ENCODE measurements at regions not wholly inside any gene's neighbourhood (a gene's known extent, or its start where the extent isn't known, plus 50 kb on each side); places are given as distances from the start of the nearest gene placed in this dataset.
"Not testable (repeated sequence)": the region's sequence is repeated elsewhere in the genome, so short reads cannot be mapped to it uniquely, and the experiment has no call there.

DNA sequence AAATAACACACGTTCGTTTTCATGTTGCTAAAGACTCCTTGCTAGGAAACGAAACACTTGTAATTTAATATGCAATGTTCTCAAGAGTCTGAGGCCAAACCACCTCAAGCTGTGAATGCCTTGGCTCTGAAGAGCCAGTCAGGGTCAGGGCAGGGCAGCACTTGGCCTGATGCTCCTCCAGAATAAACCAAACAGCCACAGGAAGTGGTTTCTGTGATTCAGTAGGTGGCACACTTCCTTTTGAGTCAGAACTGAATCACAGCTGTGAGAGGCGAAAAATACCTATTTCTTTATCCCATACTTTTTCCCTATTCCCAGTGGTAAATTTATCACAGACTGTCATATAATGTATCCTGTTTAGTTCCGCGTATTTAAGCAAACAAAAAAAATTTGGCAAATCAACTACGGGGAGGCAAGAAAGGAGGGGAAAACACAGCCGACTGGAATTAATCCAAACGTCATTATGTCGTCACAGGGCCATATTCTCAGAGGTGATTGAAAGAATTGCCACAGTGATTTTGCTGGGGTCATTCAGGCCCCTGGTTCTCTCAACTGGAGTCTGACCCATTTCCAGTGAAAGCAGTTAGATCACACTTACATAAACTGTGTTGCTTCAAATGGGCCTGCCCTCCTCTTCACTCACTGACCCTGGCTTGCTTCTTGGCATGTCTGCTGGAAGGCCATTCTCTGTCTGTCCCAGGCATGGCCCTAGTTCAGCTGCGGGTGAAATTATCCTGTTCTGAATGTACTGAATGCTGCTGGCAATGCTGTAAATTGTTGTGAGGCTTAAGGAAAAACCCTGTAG lies 71.2 kb downstream of the ARRDC3 start:
- H3K9me3 ChIP-seq (ENCODE audit: control insufficient read depth in 2 of 3, insufficient read depth in 1 of 3, low read length in 3 of 3) = no peaks in the 10 kb centered on the region
- DNase-seq (peak in 4 of 5 donors; percentile 25 to 88 (median 60)), FAIRE-seq (peak; percentile 68)
- no peaks in the 10 kb centered on the region for H3K27me3 ChIP-seq (ENCODE audit: control insufficient read depth, insufficient read depth, low read length)
- no peak overlapping the region for H3K9ac ChIP-seq (ENCODE audit: low read length in 3 of 3)
- no peak overlapping the region for H3K4me3 ChIP-seq (ENCODE audit: low read length in 3 of 3)
- TF ChIP-seq, protein P1, sequence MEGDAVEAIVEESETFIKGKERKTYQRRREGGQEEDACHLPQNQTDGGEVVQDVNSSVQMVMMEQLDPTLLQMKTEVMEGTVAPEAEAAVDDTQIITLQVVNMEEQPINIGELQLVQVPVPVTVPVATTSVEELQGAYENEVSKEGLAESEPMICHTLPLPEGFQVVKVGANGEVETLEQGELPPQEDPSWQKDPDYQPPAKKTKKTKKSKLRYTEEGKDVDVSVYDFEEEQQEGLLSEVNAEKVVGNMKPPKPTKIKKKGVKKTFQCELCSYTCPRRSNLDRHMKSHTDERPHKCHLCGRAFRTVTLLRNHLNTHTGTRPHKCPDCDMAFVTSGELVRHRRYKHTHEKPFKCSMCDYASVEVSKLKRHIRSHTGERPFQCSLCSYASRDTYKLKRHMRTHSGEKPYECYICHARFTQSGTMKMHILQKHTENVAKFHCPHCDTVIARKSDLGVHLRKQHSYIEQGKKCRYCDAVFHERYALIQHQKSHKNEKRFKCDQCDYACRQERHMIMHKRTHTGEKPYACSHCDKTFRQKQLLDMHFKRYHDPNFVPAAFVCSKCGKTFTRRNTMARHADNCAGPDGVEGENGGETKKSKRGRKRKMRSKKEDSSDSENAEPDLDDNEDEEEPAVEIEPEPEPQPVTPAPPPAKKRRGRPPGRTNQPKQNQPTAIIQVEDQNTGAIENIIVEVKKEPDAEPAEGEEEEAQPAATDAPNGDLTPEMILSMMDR (IDR thresholded peaks at IDR 0.05; ENCODE audit: borderline replicate concordance, extremely low read depth, insufficient read depth) = peak; percentile 11
- peaks cover 0 to 9% (median 9%) of the 10 kb centered on the region in 3 donors for H3K4me1 ChIP-seq (ENCODE audit: control insufficient read depth in 2 of 3, insufficient read depth in 2 of 3, low read depth in 1 of 3, low read length in 3 of 3)
- intact Hi-C loops (cut with DNase I) = no loop called here
- H3K27ac ChIP-seq (ENCODE audit: low read depth in 2 of 2, low read length in 2 of 2) = peak overlapping the region; percentile 63 to 73
- H3K36me3 ChIP-seq (ENCODE audit: control insufficient read depth in 2 of 3, insufficient read depth in 3 of 3, low read length in 3 of 3) = no peaks in the 10 kb centered on the region

DNA sequence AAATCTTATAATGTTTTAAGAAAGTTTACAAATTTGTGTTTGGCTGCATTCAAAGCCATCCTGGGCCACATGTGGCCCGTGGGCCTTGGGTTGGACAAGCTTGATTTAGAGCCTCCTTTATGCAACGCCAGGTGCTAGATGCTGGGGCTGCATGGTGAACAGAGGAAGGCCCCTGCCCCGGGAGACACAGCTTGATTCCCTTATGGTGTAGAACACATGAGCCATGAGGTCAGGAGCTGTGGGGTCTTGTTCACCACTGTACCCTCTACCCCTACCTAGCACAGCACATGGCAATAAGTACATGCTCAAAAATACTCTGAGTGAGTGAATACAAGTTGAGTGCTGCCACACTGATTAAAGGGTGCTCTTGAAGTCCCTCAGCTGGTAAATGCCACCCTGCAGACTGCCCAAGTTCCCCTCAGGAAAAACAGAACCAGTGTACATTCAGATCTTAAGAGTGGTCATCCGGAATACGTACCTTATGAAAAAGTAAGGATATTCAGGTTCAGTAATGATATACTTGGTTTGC lies 71.9 kb downstream of the ARRDC3 start:
- Histone ChIP-seq H3K9ac (ENCODE audit: low read length in 3 of 3) (peak overlapping the region in 1 of 3 donors; percentile 4), H3K27me3 (ENCODE audit: control insufficient read depth, insufficient read depth, low read length) (no peaks in the 10 kb centered on the region), H3K27ac (ENCODE audit: low read depth in 2 of 2, low read length in 2 of 2) (peak overlapping the region; percentile 63 to 73), H3K4me3 (ENCODE audit: low read length in 3 of 3) (no peak overlapping the region), H3K36me3 (ENCODE audit: control insufficient read depth in 2 of 3, insufficient read depth in 3 of 3, low read length in 3 of 3) (no peaks in the 10 kb centered on the region), H3K4me1 (ENCODE audit: control insufficient read depth in 2 of 3, insufficient read depth in 2 of 3, low read depth in 1 of 3, low read length in 3 of 3) (peaks cover 0 to 9% (median 9%) of the 10 kb centered on the region in 3 donors), H3K9me3 (ENCODE audit: control insufficient read depth in 2 of 3, insufficient read depth in 1 of 3, low read length in 3 of 3) (no peaks in the 10 kb centered on the region)
- intact Hi-C loops (cut with DNase I) = no loop called here
- DNase-seq (no peak), FAIRE-seq (no peak)
- TF ChIP-seq, protein P1 (IDR thresholded peaks at IDR 0.05; ENCODE audit: borderline replicate concordance, extremely low read depth, insufficient read depth) = no peak

- FAIRE-seq; H3K27me3 ChIP-seq (ENCODE audit: control insufficient read depth, insufficient read depth, low read length); H3K9me3 ChIP-seq (ENCODE audit: control insufficient read depth in 2 of 3, insufficient read depth in 1 of 3, low read length in 3 of 3); H3K9ac ChIP-seq (ENCODE audit: low read length in 3 of 3); H3K4me1 ChIP-seq (ENCODE audit: control insufficient read depth in 2 of 3, insufficient read depth in 2 of 3, low read depth in 1 of 3, low read length in 3 of 3); DNase-seq; intact Hi-C loops (cut with DNase I); H3K36me3 ChIP-seq (ENCODE audit: control insufficient read depth in 2 of 3, insufficient read depth in 3 of 3, low read length in 3 of 3); H3K4me3 ChIP-seq (ENCODE audit: low read length in 3 of 3); H3K27ac ChIP-seq (ENCODE audit: low read depth in 2 of 2, low read length in 2 of 2): not testable (repeated sequence)
These were observed 75.0 kb downstream of the ARRDC3 start for GRCh38 chr5:91308157-91308556.

GRCh38 chr5:91307048-91307447 lies 76.1 kb downstream of the ARRDC3 start:
- no peak overlapping the region for H3K9ac ChIP-seq (ENCODE audit: low read length in 3 of 3)
- intact Hi-C loops (cut with DNase I) = no loop called here
- no peak for DNase-seq

More at GRCh38 chr5:91307048-91307447, 76.1 kb downstream of the ARRDC3 start:
- H3K9me3 ChIP-seq (ENCODE audit: control insufficient read depth in 2 of 3, insufficient read depth in 1 of 3, low read length in 3 of 3) = no peaks in the 10 kb centered on the region
- FAIRE-seq = no peak
- no peak overlapping the region for H3K4me3 ChIP-seq (ENCODE audit: low read length in 3 of 3)
- H3K27ac ChIP-seq (ENCODE audit: low read depth in 2 of 2, low read length in 2 of 2) = no peak overlapping the region
- peaks cover 0 to 4% (median 4%) of the 10 kb centered on the region in 3 donors for H3K4me1 ChIP-seq (ENCODE audit: control insufficient read depth in 2 of 3, insufficient read depth in 2 of 3, low read depth in 1 of 3, low read length in 3 of 3)
- TF ChIP-seq, protein P1 (IDR thresholded peaks at IDR 0.05; ENCODE audit: borderline replicate concordance, extremely low read depth, insufficient read depth) = no peak
- no peaks in the 10 kb centered on the region for H3K27me3 ChIP-seq (ENCODE audit: control insufficient read depth, insufficient read depth, low read length)
- H3K36me3 ChIP-seq (ENCODE audit: control insufficient read depth in 2 of 3, insufficient read depth in 3 of 3, low read length in 3 of 3) = no peaks in the 10 kb centered on the region
